Neural progenitor cell (in vitro differentiated cells): ENCODE measurements at regions not wholly inside any gene's neighbourhood (a gene's known extent, or its start where the extent isn't known, plus 50 kb on each side); places are given as distances from the start of the nearest gene placed in this dataset.

Source experiments
- DNase-seq: peaks from one replicate; pipeline ENCODE4 v3.0.0-alpha.2; 2016; ENCODE audit warnings: low spot score
- H2AFZ ChIP-seq: fragments of 200-600 bp; sonication (generic); replicated peaks from 2 replicates; pipeline ENCODE4 v1.6.1; 2016; ENCODE audit warnings: antibody characterized with exemption
- H3F3A ChIP-seq: fragments of 200-600 bp; sonication (generic); 2 replicates; pipeline ENCODE4 v1.6.1; 2016; ENCODE audit warnings: antibody characterized with exemption, low read depth
- H3K27ac ChIP-seq: fragments of 200-600 bp; sonication (generic); 2 replicates; pipeline ENCODE4 v1.5.1; 2016; ENCODE audit warnings: mild to moderate bottlenecking
- H3K27me3 ChIP-seq: fragments of 200-600 bp; sonication (generic); 2 replicates; pipeline ENCODE4 v1.6.1; 2016; ENCODE audit warnings: mild to moderate bottlenecking, moderate library complexity
- H3K36me3 ChIP-seq: fragments of 200-600 bp; sonication (generic); 2 replicates; pipeline ENCODE4 v1.5.1; 2016
- H3K4me1 ChIP-seq: fragments of 200-600 bp; sonication (generic); 2 replicates; pipeline ENCODE4 v1.6.1; 2016; ENCODE audit warnings: mixed run types
- H3K4me2 ChIP-seq: fragments of 200-600 bp; sonication (generic); 2 replicates; pipeline ENCODE4 v1.6.1; 2016
- H3K4me3 ChIP-seq: fragments of 200-600 bp; sonication (generic); 2 replicates; pipeline ENCODE4 v1.5.1; 2016
- H3K79me2 ChIP-seq: fragments of 200-600 bp; sonication (generic); 2 replicates; pipeline ENCODE4 v1.6.1; 2016; ENCODE audit warnings: low read depth
- H3K9ac ChIP-seq: fragments of 200-600 bp; sonication (generic); 2 replicates; pipeline ENCODE4 v1.6.1; 2016
- H3K9me3 ChIP-seq: fragments of 200-600 bp; sonication (generic); 2 replicates; pipeline ENCODE4 v1.5.1; 2016; ENCODE audit warnings: low read depth
- H4K20me1 ChIP-seq: fragments of 200-600 bp; sonication (generic); 2 replicates; pipeline ENCODE4 v1.6.1; 2016; ENCODE audit warnings: low read depth
- H3K27ac Mint-ChIP-seq: 3 replicates; pipeline ENCODE4 v1.8.0; 2021; ENCODE audit warnings: mixed read lengths
- H3K27me3 Mint-ChIP-seq: 2 replicates; pipeline ENCODE4 v1.8.0; 2022; ENCODE audit warnings: low read depth, mild to moderate bottlenecking, inconsistent platforms, moderate library complexity, mixed read lengths; ENCODE audit not compliant: insufficient read depth
- H3K36me3 Mint-ChIP-seq: 3 replicates; pipeline ENCODE4 v1.8.0; 2021; ENCODE audit warnings: mixed read lengths
- H3K4me1 Mint-ChIP-seq: 3 replicates; pipeline ENCODE4 v1.8.0; 2021; ENCODE audit warnings: mixed read lengths
- H3K4me3 Mint-ChIP-seq: 3 replicates; pipeline ENCODE4 v1.8.0; 2021; ENCODE audit warnings: mild to moderate bottlenecking, moderate library complexity, mixed read lengths
- H3K9me3 Mint-ChIP-seq: 3 replicates; pipeline ENCODE4 v1.8.0; 2020; ENCODE audit warnings: mixed read lengths
- EZH2 ChIP-seq: fragments of 200-600 bp; sonication (generic); IDR thresholded peaks from 2 replicates; pipeline ENCODE4 v1.6.1; 2017; ENCODE audit warnings: antibody characterized with exemption, mild to moderate bottlenecking, moderate library complexity
- EZH2phosphoT487 ChIP-seq: fragments of 200-600 bp; sonication (generic); IDR thresholded peaks from 2 replicates; pipeline ENCODE4 v1.6.1; 2017; ENCODE audit warnings: antibody characterized with exemption
- TF ChIP-seq, protein P1 (sequence below): fragments of 200-600 bp; sonication (generic); IDR thresholded peaks from 2 replicates; pipeline ENCODE4 v1.5.1; 2017; ENCODE audit warnings: antibody characterized with exemption, mild to moderate bottlenecking

DNA sequence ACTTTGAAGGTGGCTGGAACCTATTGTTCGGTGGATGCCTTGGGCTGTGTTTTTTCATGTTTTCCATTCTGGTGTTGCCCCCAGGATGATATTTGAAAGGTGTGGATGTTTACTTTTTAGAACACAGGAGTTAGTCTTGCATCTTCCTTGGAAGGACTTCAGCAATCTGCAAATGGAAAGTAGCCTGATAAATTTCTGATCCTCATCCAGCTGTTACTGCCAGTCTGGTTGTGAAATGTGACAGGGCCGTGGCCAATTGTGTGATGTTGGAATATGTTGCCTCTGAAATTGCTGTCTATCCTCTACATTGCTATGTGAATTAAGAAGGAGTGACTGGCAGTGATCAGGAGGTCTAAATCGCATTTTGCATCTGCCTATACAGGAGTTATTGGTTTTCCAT, 382.5 kb upstream of the C2CD4B start:
- Mint-ChIP-seq H3K27me3 (peaks cover 4% of the 10 kb centered on the region), H3K36me3 (no peaks in the 10 kb centered on the region), H3K4me1 (no peaks in the 10 kb centered on the region), H3K9me3 (peaks cover 4% of the 10 kb centered on the region), H3K4me3 (no peak overlapping the region), H3K27ac (peak overlapping the region; percentile 25)
- no peak overlapping the region for H3K27ac ChIP-seq
- H3K9me3 ChIP-seq = no peaks in the 10 kb centered on the region
- H4K20me1 ChIP-seq = no peaks in the 10 kb centered on the region
- no peak for TF ChIP-seq EZH2
- TF ChIP-seq, protein P1, sequence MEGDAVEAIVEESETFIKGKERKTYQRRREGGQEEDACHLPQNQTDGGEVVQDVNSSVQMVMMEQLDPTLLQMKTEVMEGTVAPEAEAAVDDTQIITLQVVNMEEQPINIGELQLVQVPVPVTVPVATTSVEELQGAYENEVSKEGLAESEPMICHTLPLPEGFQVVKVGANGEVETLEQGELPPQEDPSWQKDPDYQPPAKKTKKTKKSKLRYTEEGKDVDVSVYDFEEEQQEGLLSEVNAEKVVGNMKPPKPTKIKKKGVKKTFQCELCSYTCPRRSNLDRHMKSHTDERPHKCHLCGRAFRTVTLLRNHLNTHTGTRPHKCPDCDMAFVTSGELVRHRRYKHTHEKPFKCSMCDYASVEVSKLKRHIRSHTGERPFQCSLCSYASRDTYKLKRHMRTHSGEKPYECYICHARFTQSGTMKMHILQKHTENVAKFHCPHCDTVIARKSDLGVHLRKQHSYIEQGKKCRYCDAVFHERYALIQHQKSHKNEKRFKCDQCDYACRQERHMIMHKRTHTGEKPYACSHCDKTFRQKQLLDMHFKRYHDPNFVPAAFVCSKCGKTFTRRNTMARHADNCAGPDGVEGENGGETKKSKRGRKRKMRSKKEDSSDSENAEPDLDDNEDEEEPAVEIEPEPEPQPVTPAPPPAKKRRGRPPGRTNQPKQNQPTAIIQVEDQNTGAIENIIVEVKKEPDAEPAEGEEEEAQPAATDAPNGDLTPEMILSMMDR = no peak
- TF ChIP-seq EZH2phosphoT487 = no peak
- H3K36me3 ChIP-seq = no peaks in the 10 kb centered on the region
- no peak overlapping the region for H2AFZ ChIP-seq
- no peak overlapping the region for H3K4me2 ChIP-seq
- H3K79me2 ChIP-seq = no peaks in the 10 kb centered on the region
- H3K9ac ChIP-seq = no peak overlapping the region
- H3K4me1 ChIP-seq = no peaks in the 10 kb centered on the region
- H3K27me3 ChIP-seq = no peaks in the 10 kb centered on the region
- H3F3A ChIP-seq = no peaks in the 10 kb centered on the region
- no peak overlapping the region for H3K4me3 ChIP-seq
- no peak for DNase-seq

DNA sequence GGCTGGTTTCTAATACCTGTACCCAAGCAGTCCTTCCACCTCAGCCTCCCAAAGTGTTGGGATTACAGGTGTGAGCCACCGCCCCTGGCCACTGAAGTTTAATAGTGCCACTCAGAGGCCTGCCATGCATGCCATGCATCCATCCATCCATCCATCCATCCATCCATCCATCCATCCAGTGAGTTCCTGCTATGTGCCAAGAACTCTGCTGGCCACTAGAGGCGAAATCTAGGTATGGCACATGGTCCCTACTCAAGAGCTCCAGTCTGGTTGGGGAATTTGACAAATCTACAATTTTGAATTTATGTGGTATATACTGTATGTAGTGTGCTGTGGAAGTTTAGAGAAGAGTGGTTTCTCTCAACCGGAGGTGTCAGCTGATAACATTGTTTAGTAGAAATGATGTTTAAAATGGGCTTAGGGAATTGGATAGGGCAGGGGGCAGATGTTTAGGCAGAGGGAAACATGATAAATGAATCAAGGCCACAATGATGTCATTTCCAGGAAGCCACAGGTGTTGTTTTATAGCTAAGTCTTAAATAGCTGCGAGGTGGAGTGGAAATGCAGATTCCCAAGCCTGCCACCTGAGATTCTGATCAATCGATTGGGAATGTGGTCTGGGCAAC, 384.4 kb upstream of the C2CD4B start:
- DNase-seq = peak; percentile 56
- Histone ChIP-seq H2AFZ (no peak overlapping the region), H3K79me2 (no peaks in the 10 kb centered on the region), H3F3A (no peaks in the 10 kb centered on the region), H4K20me1 (no peaks in the 10 kb centered on the region), H3K9me3 (no peaks in the 10 kb centered on the region), H3K4me3 (no peak overlapping the region), H3K36me3 (no peaks in the 10 kb centered on the region), H3K27me3 (no peaks in the 10 kb centered on the region), H3K9ac (no peak overlapping the region), H3K27ac (no peak overlapping the region), H3K4me2 (no peak overlapping the region), H3K4me1 (no peaks in the 10 kb centered on the region)
- no peaks in the 10 kb centered on the region for H3K36me3 Mint-ChIP-seq
- H3K4me3 Mint-ChIP-seq = no peak overlapping the region
- H3K27me3 Mint-ChIP-seq = peaks cover 4% of the 10 kb centered on the region
- TF ChIP-seq, protein P1 = peak; percentile 72
- no peak for TF ChIP-seq EZH2phosphoT487
- no peak overlapping the region for H3K27ac Mint-ChIP-seq
- no peaks in the 10 kb centered on the region for H3K4me1 Mint-ChIP-seq
- H3K9me3 Mint-ChIP-seq = peaks cover 4% of the 10 kb centered on the region

DNA sequence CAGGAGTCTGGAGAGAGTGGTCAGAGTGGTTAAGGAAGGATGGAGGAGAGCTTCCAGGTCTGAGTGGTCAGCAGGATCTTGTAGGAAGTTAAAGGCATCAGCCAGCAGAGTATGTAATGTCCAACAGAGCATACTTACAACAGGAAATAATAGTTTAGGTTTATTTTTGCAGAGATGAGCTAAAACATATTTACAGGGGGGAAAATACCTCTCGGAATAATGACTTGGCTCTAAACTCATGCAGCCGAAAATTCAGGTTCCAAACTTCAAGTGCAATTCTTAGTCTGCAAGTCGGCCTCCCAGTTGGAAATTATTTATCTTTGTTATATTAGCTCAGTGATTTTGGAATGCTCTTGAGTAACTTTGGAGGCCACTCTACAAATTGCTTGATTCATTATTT, 385.0 kb upstream of the C2CD4B start:
- no peaks in the 10 kb centered on the region for H3K9me3 ChIP-seq
- Mint-ChIP-seq H3K9me3 (peaks cover 4% of the 10 kb centered on the region), H3K36me3 (no peaks in the 10 kb centered on the region), H3K27ac (no peak overlapping the region), H3K27me3 (peaks cover 2% of the 10 kb centered on the region), H3K4me1 (no peaks in the 10 kb centered on the region), H3K4me3 (no peak overlapping the region)
- H3K79me2 ChIP-seq = no peaks in the 10 kb centered on the region
- no peaks in the 10 kb centered on the region for H4K20me1 ChIP-seq
- H3K4me1 ChIP-seq = no peaks in the 10 kb centered on the region
- no peaks in the 10 kb centered on the region for H3F3A ChIP-seq
- no peaks in the 10 kb centered on the region for H3K27me3 ChIP-seq
- H3K36me3 ChIP-seq = no peaks in the 10 kb centered on the region
- no peak overlapping the region for H2AFZ ChIP-seq
- no peak overlapping the region for H3K27ac ChIP-seq
- H3K4me2 ChIP-seq = no peak overlapping the region
- no peak overlapping the region for H3K4me3 ChIP-seq
- no peak for DNase-seq
- TF ChIP-seq, protein P1 = no peak
- TF ChIP-seq EZH2 = no peak
- TF ChIP-seq EZH2phosphoT487 = no peak
- no peak overlapping the region for H3K9ac ChIP-seq
